Mesothelial cell of epicardium (in vitro differentiated cells): ENCODE measurements at regions not wholly inside any gene's neighbourhood (a gene's known extent, or its start where the extent isn't known, plus 50 kb on each side); places are given as distances from the start of the nearest gene placed in this dataset.

Experiments used
- DNase-seq, 2 experiments: peaks; one replicate each; pipeline ENCODE4 v3.0.0; 2021; ENCODE audit warnings: low spot score in 2 of 2; ENCODE audit not compliant: unreplicated experiment in 2 of 2
- H3K27ac Mint-ChIP-seq: 2 replicates; pipeline ENCODE4 v1.8.0; 2021; ENCODE audit warnings: mixed read lengths
- H3K27me3 Mint-ChIP-seq: 2 replicates; pipeline ENCODE4 v1.8.0; 2021; ENCODE audit warnings: low read depth, mixed read lengths
- H3K36me3 Mint-ChIP-seq: 2 replicates; pipeline ENCODE4 v1.8.0; 2021; ENCODE audit warnings: mixed read lengths
- H3K4me1 Mint-ChIP-seq: 2 replicates; pipeline ENCODE4 v1.8.0; 2021; ENCODE audit warnings: mixed read lengths
- H3K4me3 Mint-ChIP-seq: 2 replicates; pipeline ENCODE4 v1.8.0; 2021; ENCODE audit warnings: mild to moderate bottlenecking, moderate library complexity, mixed read lengths
- H3K9me3 Mint-ChIP-seq: 2 replicates; pipeline ENCODE4 v1.8.0; 2021; ENCODE audit warnings: mixed read lengths
- TF ChIP-seq, protein P1 (sequence below): fragments of 200-600 bp; sonication (generic); IDR thresholded peaks from one replicate; pipeline ENCODE4 v1.5.0; 2021; ENCODE audit warnings: antibody characterized with exemption; ENCODE audit not compliant: unreplicated experiment

DNA sequence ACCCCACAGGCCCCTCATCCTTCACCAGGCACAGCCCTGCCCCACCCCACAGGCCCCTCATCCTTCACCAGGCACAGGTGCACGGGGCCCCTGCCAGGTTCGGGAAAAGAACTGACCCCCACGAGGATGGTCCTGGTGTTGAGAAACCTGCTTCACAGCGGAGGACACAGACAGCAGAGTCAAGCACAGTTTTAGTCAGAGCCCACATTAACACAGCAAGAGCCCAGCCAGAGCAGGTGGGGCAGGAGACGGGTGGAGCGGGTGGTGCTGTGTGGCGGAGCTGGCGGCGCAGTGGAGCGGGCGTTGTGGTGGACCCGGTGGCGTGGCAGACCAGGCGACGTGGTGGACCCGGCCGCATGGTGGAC, 1085.5 kb downstream of the BRD1 start:
- H3K9me3 Mint-ChIP-seq, result no peaks in the 10 kb centered on the region
- H3K27ac Mint-ChIP-seq, result no peak overlapping the region
- H3K4me1 Mint-ChIP-seq, result peaks cover 6% of the 10 kb centered on the region
- no peak overlapping the region for H3K4me3 Mint-ChIP-seq
- H3K36me3 Mint-ChIP-seq, result no peaks in the 10 kb centered on the region
- DNase-seq, result peak in 1 of 2 experiments; percentile 7
- TF ChIP-seq, protein P1, sequence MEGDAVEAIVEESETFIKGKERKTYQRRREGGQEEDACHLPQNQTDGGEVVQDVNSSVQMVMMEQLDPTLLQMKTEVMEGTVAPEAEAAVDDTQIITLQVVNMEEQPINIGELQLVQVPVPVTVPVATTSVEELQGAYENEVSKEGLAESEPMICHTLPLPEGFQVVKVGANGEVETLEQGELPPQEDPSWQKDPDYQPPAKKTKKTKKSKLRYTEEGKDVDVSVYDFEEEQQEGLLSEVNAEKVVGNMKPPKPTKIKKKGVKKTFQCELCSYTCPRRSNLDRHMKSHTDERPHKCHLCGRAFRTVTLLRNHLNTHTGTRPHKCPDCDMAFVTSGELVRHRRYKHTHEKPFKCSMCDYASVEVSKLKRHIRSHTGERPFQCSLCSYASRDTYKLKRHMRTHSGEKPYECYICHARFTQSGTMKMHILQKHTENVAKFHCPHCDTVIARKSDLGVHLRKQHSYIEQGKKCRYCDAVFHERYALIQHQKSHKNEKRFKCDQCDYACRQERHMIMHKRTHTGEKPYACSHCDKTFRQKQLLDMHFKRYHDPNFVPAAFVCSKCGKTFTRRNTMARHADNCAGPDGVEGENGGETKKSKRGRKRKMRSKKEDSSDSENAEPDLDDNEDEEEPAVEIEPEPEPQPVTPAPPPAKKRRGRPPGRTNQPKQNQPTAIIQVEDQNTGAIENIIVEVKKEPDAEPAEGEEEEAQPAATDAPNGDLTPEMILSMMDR, result no peak
- H3K27me3 Mint-ChIP-seq, result no peaks in the 10 kb centered on the region

DNA sequence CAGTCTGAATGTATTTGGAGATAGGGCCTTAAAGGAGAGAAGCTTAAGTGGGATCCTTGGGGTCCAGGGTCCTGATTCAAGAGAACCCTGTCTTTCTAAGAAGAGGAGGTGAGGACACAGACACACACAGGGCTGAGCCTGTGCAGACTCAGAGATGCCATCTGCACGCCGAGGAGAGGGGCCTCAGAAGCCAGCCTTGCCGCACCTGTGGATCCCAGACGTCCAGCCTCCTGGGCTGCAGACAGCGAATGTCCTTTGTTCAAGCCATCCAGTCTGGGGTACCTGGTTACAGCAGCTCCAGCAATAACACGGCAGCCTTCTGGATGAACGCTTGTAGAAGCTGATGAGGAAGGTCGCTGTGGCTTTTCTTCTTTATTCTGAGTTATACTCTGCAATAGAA, 1086.1 kb downstream of the BRD1 start:
- H3K9me3 Mint-ChIP-seq, result no peaks in the 10 kb centered on the region
- peak in 1 of 2 experiments; percentile 33 for DNase-seq
- peaks cover 6% of the 10 kb centered on the region for H3K4me1 Mint-ChIP-seq
- no peaks in the 10 kb centered on the region for H3K36me3 Mint-ChIP-seq
- no peaks in the 10 kb centered on the region for H3K27me3 Mint-ChIP-seq
- no peak overlapping the region for H3K4me3 Mint-ChIP-seq
- no peak overlapping the region for H3K27ac Mint-ChIP-seq
- TF ChIP-seq, protein P1, result no peak

DNA sequence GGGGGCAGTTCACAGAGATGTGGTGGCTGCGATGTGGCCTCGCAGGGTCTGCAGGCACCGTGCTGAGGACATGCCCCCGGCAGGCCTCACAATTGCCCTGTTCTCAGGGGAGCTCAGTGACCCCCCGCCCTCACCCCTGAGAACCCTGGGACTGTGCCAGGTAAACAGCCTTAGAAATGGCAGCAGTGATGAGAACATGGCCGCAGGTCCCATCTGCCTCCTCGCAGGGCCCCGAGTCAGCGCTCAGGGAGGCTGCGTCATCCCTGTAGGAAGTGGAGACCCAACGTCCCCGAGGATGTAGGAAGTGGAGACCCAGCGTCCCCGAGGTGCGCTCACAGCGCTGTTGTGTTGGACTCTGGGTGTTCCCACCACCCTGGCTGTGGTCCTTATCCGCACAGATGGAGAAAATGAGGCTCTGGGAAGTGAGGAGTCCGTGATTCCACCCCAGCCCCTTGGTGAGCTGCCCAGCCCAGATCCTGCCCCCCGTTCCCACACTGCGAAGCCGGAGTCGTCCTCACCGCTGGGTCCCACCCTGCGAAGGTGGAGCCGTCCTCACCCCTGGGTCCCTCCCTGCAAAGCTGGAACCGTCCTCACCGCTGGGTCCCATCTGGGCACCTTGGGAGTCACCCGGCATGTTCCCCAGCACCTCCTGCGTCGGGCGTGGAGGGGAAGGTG, 1086.8 kb downstream of the BRD1 start:
- no peak overlapping the region for H3K27ac Mint-ChIP-seq

DNA sequence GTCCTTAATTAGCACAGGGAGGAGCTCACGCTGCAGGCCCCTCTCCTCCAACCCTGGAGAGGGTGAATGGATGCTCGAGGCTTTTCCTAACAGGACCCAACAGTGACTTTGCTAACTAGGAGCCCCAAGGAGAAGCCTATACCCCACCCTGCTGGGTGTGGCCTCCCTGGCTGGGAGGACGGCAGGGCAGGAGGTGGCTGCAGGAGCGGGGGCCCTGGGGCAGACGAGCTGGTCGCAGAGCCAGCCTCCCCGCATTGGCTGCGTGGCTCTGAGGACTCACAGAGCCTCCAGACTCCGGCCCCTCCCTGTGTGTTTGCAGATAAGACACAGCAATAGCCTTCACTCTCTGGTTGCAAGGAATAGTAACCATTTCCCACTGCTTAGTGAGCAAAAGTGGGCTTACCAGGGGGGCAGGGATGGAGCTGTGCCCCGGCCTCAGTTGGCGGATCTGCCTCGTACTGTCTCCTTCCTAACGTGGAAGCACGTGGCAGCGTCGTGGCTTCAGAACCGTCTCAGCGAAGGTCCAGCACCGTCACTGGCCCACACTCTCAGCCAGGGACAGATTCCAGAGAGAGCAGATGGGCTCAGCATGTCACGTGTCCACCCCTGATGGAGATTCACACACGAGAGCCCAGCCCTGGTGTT, 1087.5 kb downstream of the BRD1 start:
- Mint-ChIP-seq H3K4me1 (peaks cover 6% of the 10 kb centered on the region), H3K9me3 (peaks cover under 1% of the 10 kb centered on the region), H3K4me3 (no peak overlapping the region), H3K27me3 (no peaks in the 10 kb centered on the region), H3K27ac (no peak overlapping the region), H3K36me3 (no peaks in the 10 kb centered on the region)
- peak in 1 of 2 experiments; percentile 31 for DNase-seq
- TF ChIP-seq, protein P1, result no peak

More for the DNA sequence above, 1086.8 kb downstream of the BRD1 start:
- no peaks in the 10 kb centered on the region for H3K9me3 Mint-ChIP-seq
- no peaks in the 10 kb centered on the region for H3K27me3 Mint-ChIP-seq
- TF ChIP-seq, protein P1, result no peak
- no peaks in the 10 kb centered on the region for H3K36me3 Mint-ChIP-seq
- H3K4me3 Mint-ChIP-seq, result no peak overlapping the region
- H3K4me1 Mint-ChIP-seq, result peaks cover 6% of the 10 kb centered on the region
- DNase-seq, result peak in 1 of 2 experiments; percentile 36

DNA sequence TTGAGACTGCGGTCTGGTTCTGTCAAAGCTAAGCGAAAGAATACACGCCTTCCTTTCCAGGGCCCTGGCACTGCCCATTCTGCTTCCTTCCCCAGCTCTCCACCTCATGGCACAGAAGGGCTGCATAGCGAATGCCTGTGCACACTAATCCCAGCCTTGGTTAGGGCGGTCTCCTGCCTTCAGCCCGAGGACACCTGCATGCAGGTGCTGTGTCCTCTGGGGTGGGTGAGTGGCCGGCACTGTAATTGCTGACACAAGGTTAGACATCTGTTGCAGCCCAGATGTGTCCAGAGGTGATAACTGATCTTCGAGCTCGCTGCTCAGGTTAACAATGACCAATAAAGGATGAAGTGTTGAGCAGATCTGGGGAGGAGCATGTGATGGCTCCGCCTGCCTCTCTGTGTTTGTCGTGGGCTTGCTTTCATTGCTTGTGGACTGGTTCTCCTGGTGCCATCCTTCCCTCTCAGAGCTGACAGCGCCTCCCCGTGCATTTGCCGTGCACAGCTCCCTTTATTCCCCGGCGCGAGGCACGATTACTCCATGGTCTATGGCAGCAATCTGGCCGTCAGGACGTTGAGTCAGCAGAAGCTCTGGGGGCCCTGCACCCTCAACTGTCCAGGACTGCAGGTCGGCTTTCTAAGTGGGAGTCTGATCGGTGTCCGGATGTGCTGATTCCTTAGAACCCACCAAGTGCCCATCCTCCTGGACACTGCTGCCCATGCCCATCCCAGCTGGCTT, 1088.2 kb downstream of the BRD1 start:
- TF ChIP-seq, protein P1, result no peak
- Mint-ChIP-seq H3K27ac (no peak overlapping the region), H3K4me1 (peaks cover 6% of the 10 kb centered on the region), H3K36me3 (no peaks in the 10 kb centered on the region), H3K27me3 (no peaks in the 10 kb centered on the region), H3K9me3 (peaks cover 3% of the 10 kb centered on the region), H3K4me3 (no peak overlapping the region)
- DNase-seq, result no peak
